SU-DHL-6 (cell line): ENCODE measurements at regions not wholly inside any gene's neighbourhood (a gene's known extent, or its start where the extent isn't known, plus 50 kb on each side); places are given as distances from the start of the nearest gene placed in this dataset.

Source experiments
- H2AFZ ChIP-seq: fragments of 200-600 bp; sonication (generic); 2 replicates; pipeline ENCODE4 v1.6.1; 2014; ENCODE audit warnings: low read depth, mild to moderate bottlenecking, moderate library complexity, mixed read lengths, antibody characterized with exemption, low read length; ENCODE audit not compliant: severe bottlenecking
- H3F3A ChIP-seq: fragments of 200-600 bp; shearing (Covaris generic); 2 replicates; pipeline ENCODE4 v1.6.0; 2016; ENCODE audit warnings: antibody characterized with exemption, mild to moderate bottlenecking; ENCODE audit not compliant: insufficient read depth
- H3K27ac ChIP-seq: fragments of 200-600 bp; sonication (generic); 2 replicates; pipeline ENCODE4 v1.5.1; 2016; ENCODE audit warnings: low read depth, mild to moderate bottlenecking, low read length, moderate library complexity, mixed read lengths
- H3K27me3 ChIP-seq: fragments of 200-600 bp; sonication (generic), shearing (Covaris generic); 2 replicates; pipeline ENCODE4 v1.6.0; 2014; ENCODE audit warnings: mild to moderate bottlenecking, low read length
- H3K36me3 ChIP-seq: fragments of 200-600 bp; sonication (generic); 2 replicates; pipeline ENCODE4 v1.6.1; 2014; ENCODE audit warnings: mild to moderate bottlenecking, low read length, mixed read lengths
- H3K4me2 ChIP-seq: fragments of 300-600, 200-600 bp; shearing (Covaris generic), sonication (generic); 2 replicates; pipeline ENCODE4 v1.6.0; 2014; ENCODE audit warnings: low read length, low read depth, mild to moderate bottlenecking; ENCODE audit not compliant: poor library complexity, severe bottlenecking
- H3K4me3 ChIP-seq: fragments of 200-600 bp; sonication (generic); 2 replicates; pipeline ENCODE4 v1.5.1; 2014; ENCODE audit warnings: antibody characterized with exemption, low read length, mild to moderate bottlenecking, mixed read lengths; ENCODE audit not compliant: insufficient read depth, poor library complexity, severe bottlenecking
- H3K79me2 ChIP-seq: fragments of 200-600 bp; sonication (generic); 2 replicates; pipeline ENCODE4 v1.6.1; 2014; ENCODE audit warnings: mild to moderate bottlenecking, low read length, moderate library complexity; ENCODE audit not compliant: insufficient read depth
- H3K9ac ChIP-seq: fragments of 200-600 bp; sonication (generic); 2 replicates; pipeline ENCODE4 v1.7.0; 2014; ENCODE audit warnings: mild to moderate bottlenecking, low read length
- H3K9me2 ChIP-seq: fragments of 200-600 bp; sonication (generic); replicated peaks from 2 replicates; pipeline ENCODE4 v1.6.1; 2014; ENCODE audit warnings: low read length; ENCODE audit not compliant: insufficient read depth
- H3K9me3 ChIP-seq: fragments of 200-600 bp; sonication (generic); 2 replicates; pipeline ENCODE4 v1.6.1; 2014; ENCODE audit warnings: low read length, mixed read lengths; ENCODE audit not compliant: insufficient read depth
- H4K20me1 ChIP-seq: fragments of 200-600 bp; sonication (generic); 2 replicates; pipeline ENCODE4 v1.6.1; 2014; ENCODE audit warnings: low read depth, mild to moderate bottlenecking, antibody characterized with exemption, low read length, moderate library complexity, mixed read lengths
- CTCF ChIP-seq: fragments of 200-600 bp; sonication (generic); IDR thresholded peaks from one replicate; pipeline ENCODE4 v1.5.1; 2017; ENCODE audit warnings: antibody characterized with exemption, mild to moderate bottlenecking, low read length, moderate library complexity; ENCODE audit not compliant: insufficient read depth, poor library complexity, severe bottlenecking
- EZH2phosphoT487 ChIP-seq: fragments of 200-600 bp; sonication (generic), shearing (Covaris generic); conservative IDR thresholded peaks from 2 replicates; pipeline ENCODE4 v1.6.1; 2018; ENCODE audit warnings: mild to moderate bottlenecking, antibody characterized with exemption, low read length, moderate library complexity, mixed read lengths

- no peaks in the 10 kb centered on the region for H3K9me3 ChIP-seq
- no peak overlapping the region for H3K9ac ChIP-seq
- no peaks in the 10 kb centered on the region for H3K79me2 ChIP-seq
- no peaks in the 10 kb centered on the region for H4K20me1 ChIP-seq
- H3K4me2 ChIP-seq = no peak overlapping the region
- H3K9me2 ChIP-seq = no peaks in the 10 kb centered on the region
- H3K27me3 ChIP-seq = no peaks in the 10 kb centered on the region
- H3F3A ChIP-seq = no peaks in the 10 kb centered on the region
- no peak overlapping the region for H3K27ac ChIP-seq
- no peak overlapping the region for H2AFZ ChIP-seq
- TF ChIP-seq EZH2phosphoT487 = no peak
- no peak for TF ChIP-seq CTCF
- no peaks in the 10 kb centered on the region for H3K36me3 ChIP-seq
- H3K4me3 ChIP-seq = no peak overlapping the region
These were observed 102.8 kb upstream of the TFAP2D start for GRCh38 chr6:50610562-50610961.

DNA sequence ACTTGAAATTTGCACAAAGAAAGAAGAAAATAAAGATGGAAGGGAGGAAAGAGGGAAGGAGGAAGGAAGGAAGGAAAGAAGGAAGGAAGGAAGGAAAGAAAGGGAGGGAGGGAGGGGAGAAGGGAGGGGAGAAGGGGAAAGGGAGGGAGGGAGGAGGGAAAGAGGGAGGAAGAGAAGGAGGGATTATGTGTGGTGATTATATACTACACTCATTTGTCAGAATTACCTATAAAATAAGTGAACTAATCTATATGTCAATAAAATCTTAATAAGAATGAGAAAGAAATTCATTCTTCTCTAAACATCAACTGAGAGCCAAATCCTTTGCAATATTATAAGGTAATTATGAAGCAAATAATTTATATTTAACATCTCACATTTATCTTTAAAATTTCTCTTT lies 77.9 kb upstream of the TFAP2D start:
- Histone ChIP-seq H3K36me3 (no peaks in the 10 kb centered on the region), H3K4me2 (no peak overlapping the region), H3K27ac (no peak overlapping the region), H3K79me2 (no peaks in the 10 kb centered on the region), H3K9ac (no peak overlapping the region), H3K4me3 (no peak overlapping the region), H3K9me3 (no peaks in the 10 kb centered on the region), H2AFZ (no peak overlapping the region), H4K20me1 (0 out of 2 replicates have a peak, but pooled peaks cover 3% of the 10 kb centered on the region), H3K27me3 (no peaks in the 10 kb centered on the region), H3F3A (no peaks in the 10 kb centered on the region), H3K9me2 (no peaks in the 10 kb centered on the region)
- no peak for TF ChIP-seq EZH2phosphoT487
- no peak for TF ChIP-seq CTCF

GRCh38 chr6:50637267-50637666 lies 76.1 kb upstream of the TFAP2D start:
- no peak overlapping the region for H3K4me3 ChIP-seq
- H3K27ac ChIP-seq = no peak overlapping the region
- H3K9me2 ChIP-seq = no peaks in the 10 kb centered on the region
- no peaks in the 10 kb centered on the region for H3K27me3 ChIP-seq
- TF ChIP-seq CTCF (no peak), EZH2phosphoT487 (no peak)
- H3K79me2 ChIP-seq = no peaks in the 10 kb centered on the region
- H2AFZ ChIP-seq = no peak overlapping the region
- no peaks in the 10 kb centered on the region for H3F3A ChIP-seq
- no peaks in the 10 kb centered on the region for H3K9me3 ChIP-seq
- H3K9ac ChIP-seq = no peak overlapping the region
- no peak overlapping the region for H3K4me2 ChIP-seq
- H4K20me1 ChIP-seq = 0 out of 2 replicates have a peak, but pooled peaks cover 3% of the 10 kb centered on the region
- no peaks in the 10 kb centered on the region for H3K36me3 ChIP-seq

DNA sequence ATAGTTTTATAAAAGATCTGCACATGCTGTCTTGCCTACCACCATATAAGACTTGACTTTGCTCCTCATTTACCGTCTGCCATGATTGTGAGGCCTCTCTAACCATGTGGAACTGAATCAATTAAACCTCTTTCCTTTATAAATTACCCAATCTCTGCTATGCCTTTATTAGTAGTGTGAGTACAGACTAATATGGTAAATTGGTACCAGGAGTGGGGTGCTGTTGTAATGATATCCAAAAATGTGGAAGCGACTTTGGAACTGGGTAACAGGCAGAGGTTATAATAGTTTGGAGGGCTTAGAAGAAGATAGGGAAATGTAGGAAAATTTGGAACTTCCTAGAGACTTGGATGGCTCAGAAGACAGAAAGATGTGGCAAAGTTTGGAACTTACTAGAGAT lies 64.2 kb upstream of the TFAP2D start:
- TF ChIP-seq CTCF = no peak
- TF ChIP-seq EZH2phosphoT487 = no peak
- H3K9me3 ChIP-seq = 0 out of 2 replicates have a peak, but pooled peaks cover 4% of the 10 kb centered on the region

More for the DNA sequence above, 64.2 kb upstream of the TFAP2D start:
- no peaks in the 10 kb centered on the region for H3K9me2 ChIP-seq
- H3F3A ChIP-seq = no peaks in the 10 kb centered on the region
- H3K4me3 ChIP-seq = no peak overlapping the region
- no peaks in the 10 kb centered on the region for H3K79me2 ChIP-seq
- H3K36me3 ChIP-seq = no peaks in the 10 kb centered on the region
- H3K4me2 ChIP-seq = no peak overlapping the region
- no peak overlapping the region for H3K9ac ChIP-seq
- no peak overlapping the region for H3K27ac ChIP-seq
- no peak overlapping the region for H2AFZ ChIP-seq
- H3K27me3 ChIP-seq = no peaks in the 10 kb centered on the region
- H4K20me1 ChIP-seq = no peaks in the 10 kb centered on the region
